ENCODE measurements at regions not wholly inside any gene's neighbourhood (a gene's known extent, or its start where the extent isn't known, plus 50 kb on each side); places are given as distances from the start of the nearest gene placed in this dataset.

GRCh38 chr2:242011167-242011513 is 141.6 kb downstream of the RTP5 start:
- TF ChIP-seq CTCF (IDR thresholded peaks at IDR 0.05; ENCODE audit: low read depth, low read length) (no peak), POLR2A (IDR thresholded peaks at IDR 0.05; ENCODE audit: extremely low read depth, insufficient read length) (no peak), MAX (IDR thresholded peaks at IDR 0.05; ENCODE audit: low read depth, low read length) (no peak)
